ENCODE measurements at regions not wholly inside any gene's neighbourhood (a gene's known extent, or its start where the extent isn't known, plus 50 kb on each side); places are given as distances from the start of the nearest gene placed in this dataset.

DNA sequence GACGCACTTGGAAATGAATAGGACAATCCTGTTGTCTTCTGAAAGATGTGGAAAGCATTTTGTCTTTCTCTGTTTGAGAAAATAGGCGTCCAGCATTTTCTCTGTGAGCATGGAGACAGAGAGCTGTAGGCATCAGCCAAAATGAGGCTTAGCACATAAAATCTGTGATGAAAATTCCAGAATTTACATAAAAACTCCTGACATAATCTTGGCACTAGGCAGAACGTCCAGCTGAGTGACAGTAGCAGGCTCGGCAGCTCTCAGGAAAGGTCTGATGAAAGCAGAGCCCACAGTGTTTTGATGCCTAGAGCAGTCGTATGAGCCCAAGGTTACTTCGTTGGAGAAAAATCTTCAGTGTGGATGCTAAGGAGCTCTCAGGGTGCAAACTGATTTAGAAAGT, 543.3 kb upstream of the MAP3K7 start:
- Mint-ChIP-seq H3K27ac (no peak overlapping the region), H3K27me3 (ENCODE audit: low read depth in 3 of 3) (peaks cover 0 to 2% (median 0%) of the 10 kb centered on the region in 3 donors), H3K36me3 (no peaks in the 10 kb centered on the region), H3K4me1 (no peaks in the 10 kb centered on the region), H3K9me3 (peaks cover 0 to 11% (median 1%) of the 10 kb centered on the region in 7 donors), H3K4me3 (no peak overlapping the region)
- intact Hi-C loops (cut with micrococcal nuclease), result no loop called here
- H3K27me3 ChIP-seq (ENCODE audit: control insufficient read depth in 2 of 2, insufficient read depth in 2 of 2, low read length in 2 of 2), result no peaks in the 10 kb centered on the region
- no peaks in the 10 kb centered on the region for H3K4me1 ChIP-seq (ENCODE audit: control insufficient read depth in 1 of 2, insufficient read depth in 2 of 2, low read length in 2 of 2)
- DNase-seq, result no peak
- H3K79me2 ChIP-seq (ENCODE audit: insufficient read depth, low read length), result no peaks in the 10 kb centered on the region
- no peaks in the 10 kb centered on the region for H3K36me3 ChIP-seq (replicated peaks in 1 of 2; ENCODE audit: control insufficient read depth in 1 of 2, insufficient read depth in 2 of 2, low read length in 2 of 2)
- H3K4me3 ChIP-seq (replicated peaks in 1 of 3; ENCODE audit: low read depth in 2 of 3, low read length in 3 of 3), result no peak overlapping the region
- TF ChIP-seq, protein P1, sequence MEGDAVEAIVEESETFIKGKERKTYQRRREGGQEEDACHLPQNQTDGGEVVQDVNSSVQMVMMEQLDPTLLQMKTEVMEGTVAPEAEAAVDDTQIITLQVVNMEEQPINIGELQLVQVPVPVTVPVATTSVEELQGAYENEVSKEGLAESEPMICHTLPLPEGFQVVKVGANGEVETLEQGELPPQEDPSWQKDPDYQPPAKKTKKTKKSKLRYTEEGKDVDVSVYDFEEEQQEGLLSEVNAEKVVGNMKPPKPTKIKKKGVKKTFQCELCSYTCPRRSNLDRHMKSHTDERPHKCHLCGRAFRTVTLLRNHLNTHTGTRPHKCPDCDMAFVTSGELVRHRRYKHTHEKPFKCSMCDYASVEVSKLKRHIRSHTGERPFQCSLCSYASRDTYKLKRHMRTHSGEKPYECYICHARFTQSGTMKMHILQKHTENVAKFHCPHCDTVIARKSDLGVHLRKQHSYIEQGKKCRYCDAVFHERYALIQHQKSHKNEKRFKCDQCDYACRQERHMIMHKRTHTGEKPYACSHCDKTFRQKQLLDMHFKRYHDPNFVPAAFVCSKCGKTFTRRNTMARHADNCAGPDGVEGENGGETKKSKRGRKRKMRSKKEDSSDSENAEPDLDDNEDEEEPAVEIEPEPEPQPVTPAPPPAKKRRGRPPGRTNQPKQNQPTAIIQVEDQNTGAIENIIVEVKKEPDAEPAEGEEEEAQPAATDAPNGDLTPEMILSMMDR (IDR thresholded peaks at IDR 0.05), result no peak
- no peak overlapping the region for H3K27ac ChIP-seq (ENCODE audit: low read depth in 1 of 2, low read length in 2 of 2)
- 92% methylated on average over 4 of the region's 6 CpGs for WGBS (ENCODE audit: insufficient coverage)
- H4K20me1 ChIP-seq (ENCODE audit: insufficient read depth, low read length), result no peaks in the 10 kb centered on the region
- H3K4me2 ChIP-seq (replicated peaks; ENCODE audit: extremely low read depth, low read length, poor library complexity, severe bottlenecking), result no peak overlapping the region
- no peaks in the 10 kb centered on the region for H3K9me3 ChIP-seq (replicated peaks in 1 of 2; ENCODE audit: control insufficient read depth in 1 of 2, insufficient read depth in 1 of 2, low read length in 2 of 2)
- no peak overlapping the region for H3K9ac ChIP-seq (ENCODE audit: insufficient read depth, low read length, poor library complexity, severe bottlenecking)
- H2AFZ ChIP-seq (ENCODE audit: insufficient read depth, low read depth, low read length, poor library complexity, severe bottlenecking), result no peak overlapping the region

DNA sequence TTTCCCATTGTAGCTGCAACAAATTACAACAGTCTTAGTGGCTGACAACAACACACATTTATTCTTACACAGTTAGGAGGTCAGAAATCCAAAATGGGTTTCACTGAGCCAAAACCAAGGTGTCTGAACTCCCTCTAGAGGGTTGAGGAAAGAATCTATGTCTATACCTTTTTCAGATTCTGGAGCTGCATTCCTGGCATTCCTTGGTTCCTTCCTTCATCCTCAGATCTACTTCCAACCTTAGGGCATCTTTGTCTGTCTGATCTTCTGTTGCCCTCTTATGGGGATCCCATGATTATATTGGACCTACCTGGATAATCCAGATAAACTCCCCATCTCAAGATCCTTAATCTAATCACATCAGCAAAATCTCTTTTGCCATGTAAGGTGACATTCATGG, 540.9 kb upstream of the MAP3K7 start:
- Mint-ChIP-seq H3K36me3 (no peaks in the 10 kb centered on the region), H3K27me3 (ENCODE audit: low read depth in 3 of 3) (peaks cover 0 to 2% (median 0%) of the 10 kb centered on the region in 3 donors), H3K27ac (no peak overlapping the region), H3K4me3 (no peak overlapping the region), H3K9me3 (peaks cover 0 to 8% (median 1%) of the 10 kb centered on the region in 7 donors), H3K4me1 (no peaks in the 10 kb centered on the region)
- H3K36me3 ChIP-seq (replicated peaks in 1 of 2; ENCODE audit: control insufficient read depth in 1 of 2, insufficient read depth in 2 of 2, low read length in 2 of 2), result no peaks in the 10 kb centered on the region
- no peak for DNase-seq
- intact Hi-C loops (cut with micrococcal nuclease), result no loop called here
- TF ChIP-seq, protein P1 (IDR thresholded peaks at IDR 0.05), result no peak
- no peaks in the 10 kb centered on the region for H3K4me1 ChIP-seq (ENCODE audit: control insufficient read depth in 1 of 2, insufficient read depth in 2 of 2, low read length in 2 of 2)
- H3K79me2 ChIP-seq (ENCODE audit: insufficient read depth, low read length), result no peaks in the 10 kb centered on the region
- H2AFZ ChIP-seq (ENCODE audit: insufficient read depth, low read depth, low read length, poor library complexity, severe bottlenecking), result no peak overlapping the region
- no peaks in the 10 kb centered on the region for H3K27me3 ChIP-seq (ENCODE audit: control insufficient read depth in 2 of 2, insufficient read depth in 2 of 2, low read length in 2 of 2)
- H3K4me3 ChIP-seq (replicated peaks in 1 of 3; ENCODE audit: low read depth in 2 of 3, low read length in 3 of 3), result no peak overlapping the region
- no peak overlapping the region for H3K27ac ChIP-seq (ENCODE audit: low read depth in 1 of 2, low read length in 2 of 2)
- no peaks in the 10 kb centered on the region for H4K20me1 ChIP-seq (ENCODE audit: insufficient read depth, low read length)
- H3K9ac ChIP-seq (ENCODE audit: insufficient read depth, low read length, poor library complexity, severe bottlenecking), result no peak overlapping the region
- no peak overlapping the region for H3K4me2 ChIP-seq (replicated peaks; ENCODE audit: extremely low read depth, low read length, poor library complexity, severe bottlenecking)
- no peaks in the 10 kb centered on the region for H3K9me3 ChIP-seq (replicated peaks in 1 of 2; ENCODE audit: control insufficient read depth in 1 of 2, insufficient read depth in 1 of 2, low read length in 2 of 2)
